IMR-90 (cell line): ENCODE measurements at regions not wholly inside any gene's neighbourhood (a gene's known extent, or its start where the extent isn't known, plus 50 kb on each side); places are given as distances from the start of the nearest gene placed in this dataset.

Experiments used
- ATAC-seq: fragments of 200-7000 bp; cut with Tn5 transposase; 2 replicates; pipeline ENCODE4 v1.9.1; 2020; ENCODE audit warnings: low read depth, mild to moderate bottlenecking, moderate library complexity
- BruUV-seq: library from RNA; stranded (reverse); fragments of 400-500 nt; replicated peaks from 2 replicates; lab custom pipeline; 2021; lab: Mats Ljungman, UMichigan
- CTCF ChIA-PET: fragments of 300-600 bp; formaldehyde crosslinking; extraction: SDS; loops from one replicate; lab custom pipeline; 2021; ENCODE audit warnings: antibody characterized with exemption; lab: Yijun Ruan, JAX
- POLR2A ChIA-PET: fragments of 300-600 bp; sonication (Branson Sonifier 250); formaldehyde crosslinking; loops from one replicate; lab custom pipeline; 2022; ENCODE audit warnings: antibody characterized with exemption; ENCODE audit not compliant: unreplicated experiment; lab: Charles Lee
- DNase-seq: peaks from one replicate; pipeline ENCODE4 v3.0.0; 2013
- H2AFZ ChIP-seq: replicated peaks from 2 replicates; pipeline ENCODE3; 2013; ENCODE audit warnings: low read length, mild to moderate bottlenecking; ENCODE audit not compliant: poor library complexity
- H2AK5ac ChIP-seq: 2 replicates; pipeline ENCODE4 v1.6.1; 2013; ENCODE audit warnings: low read depth, low read length, inconsistent platforms
- H2AK9ac ChIP-seq: replicated peaks from 2 replicates; pipeline ENCODE3; 2013; ENCODE audit warnings: mild to moderate bottlenecking, low read depth, low read length, moderate library complexity; ENCODE audit not compliant: poor library complexity
- H2BK120ac ChIP-seq: 2 replicates; pipeline ENCODE4 v1.6.1; 2013; ENCODE audit warnings: low read depth, low read length, inconsistent platforms
- H2BK15ac ChIP-seq: 3 replicates; pipeline ENCODE4 v1.6.1; 2013; ENCODE audit warnings: low read depth, low read length, inconsistent platforms
- H2BK20ac ChIP-seq: 2 replicates; pipeline ENCODE4 v1.6.1; 2013; ENCODE audit warnings: low read depth, mild to moderate bottlenecking, inconsistent platforms, low read length, moderate library complexity
- H2BK5ac ChIP-seq: 2 replicates; pipeline ENCODE4 v1.6.1; 2013; ENCODE audit warnings: mild to moderate bottlenecking, low read depth, low read length, inconsistent platforms; ENCODE audit not compliant: poor library complexity, severe bottlenecking
- H3K14ac ChIP-seq: replicated peaks from 2 replicates; pipeline ENCODE4 v1.6.1; 2013; ENCODE audit warnings: low read depth, low read length, inconsistent platforms
- H3K18ac ChIP-seq: 2 replicates; pipeline ENCODE4 v1.6.1; 2013; ENCODE audit warnings: low read depth, low read length, control low read depth
- H3K23ac ChIP-seq: 2 replicates; pipeline ENCODE4 v1.6.1; 2013; ENCODE audit warnings: low read depth, low read length, inconsistent platforms
- H3K27ac ChIP-seq: 2 replicates; pipeline ENCODE4 v1.5.1; 2013; ENCODE audit warnings: mild to moderate bottlenecking, control low read depth, low read length; ENCODE audit not compliant: insufficient read depth
- H3K27me3 ChIP-seq: 2 replicates; pipeline ENCODE4 v1.6.1; 2013; ENCODE audit warnings: low read length; ENCODE audit not compliant: control insufficient read depth, insufficient read depth
- H3K36me3 ChIP-seq: 2 replicates; pipeline ENCODE4 v1.6.1; 2013; ENCODE audit warnings: low read length, mixed read lengths; ENCODE audit not compliant: control insufficient read depth, insufficient read depth
- H3K4ac ChIP-seq: 2 replicates; pipeline ENCODE4 v1.6.1; 2013; ENCODE audit warnings: low read depth, low read length, inconsistent platforms
- H3K4me1 ChIP-seq: 2 replicates; pipeline ENCODE4 v1.6.1; 2013; ENCODE audit warnings: low read length, mixed read lengths; ENCODE audit not compliant: control insufficient read depth, insufficient read depth
- H3K4me2 ChIP-seq: 2 replicates; pipeline ENCODE4 v1.6.1; 2013; ENCODE audit warnings: low read depth, mild to moderate bottlenecking, control low read depth, low read length, moderate library complexity
- H3K4me3 ChIP-seq: 2 replicates; pipeline ENCODE4 v1.5.1; 2013; ENCODE audit warnings: low read depth, mild to moderate bottlenecking, control low read depth, low read length, moderate library complexity; ENCODE audit not compliant: insufficient read depth
- H3K56ac ChIP-seq: 2 replicates; pipeline ENCODE4 v1.6.1; 2013; ENCODE audit warnings: low read length, inconsistent platforms; ENCODE audit not compliant: insufficient read depth; ENCODE audit errors: extremely low read depth
- H3K79me1 ChIP-seq, 2 experiments: 2 replicates each; pipeline ENCODE4 v1.6.1; 2013; ENCODE audit warnings: low read length in 2 of 2, inconsistent platforms in 1 of 2, low read depth in 1 of 2
- H3K9ac ChIP-seq: 2 replicates; pipeline ENCODE4 v1.6.1; 2013; ENCODE audit warnings: low read depth, low read length, control low read depth
- H3K9me1 ChIP-seq: 2 replicates; pipeline ENCODE4 v1.6.1; 2013; ENCODE audit warnings: low read length, inconsistent platforms; ENCODE audit not compliant: insufficient read depth
- H3K9me3 ChIP-seq: 2 replicates; pipeline ENCODE4 v1.6.1; 2013; ENCODE audit warnings: low read length; ENCODE audit not compliant: control insufficient read depth, insufficient read depth
- H4K20me1 ChIP-seq: 2 replicates; pipeline ENCODE4 v1.6.1; 2013; ENCODE audit warnings: low read length, inconsistent platforms; ENCODE audit not compliant: insufficient read depth
- H4K5ac ChIP-seq: 2 replicates; pipeline ENCODE4 v1.6.1; 2013; ENCODE audit warnings: mild to moderate bottlenecking, low read depth, low read length, control low read depth
- H4K8ac ChIP-seq, 2 experiments: 2 replicates each; pipeline ENCODE4 v1.6.1; 2013; ENCODE audit warnings: low read depth in 2 of 2, low read length in 2 of 2, control low read depth in 1 of 2, inconsistent platforms in 1 of 2
- H4K91ac ChIP-seq: 2 replicates; pipeline ENCODE4 v1.6.1; 2013; ENCODE audit warnings: low read depth, low read length, inconsistent platforms; ENCODE audit not compliant: insufficient read depth
- CHD1 ChIP-seq: IDR thresholded peaks from 2 replicates; pipeline ENCODE4 v1.6.1; 2012; ENCODE audit warnings: low read depth, low read length, improper control_type of control experiment
- CTCF ChIP-seq: conservative IDR thresholded peaks from 2 replicates; pipeline ENCODE4 v1.5.1; 2012; ENCODE audit warnings: mild to moderate bottlenecking, low read depth, low read length, improper control_type of control experiment
- FOS ChIP-seq: fragments of 150-350 bp; IDR thresholded peaks from 2 replicates; pipeline ENCODE4 v1.6.1; 2016; ENCODE audit warnings: low read depth, low read length
- MAFK ChIP-seq: IDR thresholded peaks from 2 replicates; pipeline ENCODE4 v1.6.1; 2012; ENCODE audit warnings: low read depth, low read length, improper control_type of control experiment
- MAZ ChIP-seq: IDR thresholded peaks from 2 replicates; pipeline ENCODE4 v1.6.1; 2012; ENCODE audit warnings: low read depth, mild to moderate bottlenecking, low read length, improper control_type of control experiment, moderate library complexity, borderline replicate concordance
- NFE2L2 ChIP-seq: fragments of 150-350 bp; IDR thresholded peaks from 2 replicates; pipeline ENCODE4 v1.6.1; 2016; ENCODE audit warnings: low read depth, mild to moderate bottlenecking, low read length
- POLR2A ChIP-seq: IDR thresholded peaks from 2 replicates; pipeline ENCODE4 v1.6.1; 2012; ENCODE audit warnings: mild to moderate bottlenecking, low read depth, low read length
- RAD21 ChIP-seq: IDR thresholded peaks from 2 replicates; pipeline ENCODE4 v1.6.1; 2012; ENCODE audit warnings: low read length, improper control_type of control experiment
- RCOR1 ChIP-seq: IDR thresholded peaks from 2 replicates; pipeline ENCODE4 v1.6.1; 2012; ENCODE audit warnings: mild to moderate bottlenecking, low read length, improper control_type of control experiment; ENCODE audit not compliant: insufficient replicate concordance
- RFX5 ChIP-seq: IDR thresholded peaks from 2 replicates; pipeline ENCODE4 v1.8.0; 2012; ENCODE audit warnings: low read depth, mild to moderate bottlenecking, low read length, moderate library complexity
- SMC3 ChIP-seq: fragments of 150-350 bp; IDR thresholded peaks from 2 replicates; pipeline ENCODE4 v1.6.1; 2016; ENCODE audit warnings: low read depth, mild to moderate bottlenecking, antibody characterized with exemption, low read length, moderate library complexity
- WGBS, 2 experiments: methylation state at CpG; one replicate each; pipeline versions ENCODE4 v1.1.5 to v1.1.7; 2013; ENCODE audit warnings: missing lambda C conversion rate in 2 of 2; ENCODE audit not compliant: insufficient read length in 1 of 2; ENCODE audit errors: extremely low coverage in 2 of 2; 5-methylcytosine and 5-hydroxymethylcytosine counted together
- dilution Hi-C: fragments of 300-500 bp; cut with HindIII; formaldehyde crosslinking; loops from one replicate; pipeline ENCODE4 v1.14.3; 2018; ENCODE audit warnings: low sequenced_read_pairs; ENCODE audit not compliant: unreplicated experiment
- in situ Hi-C: fragments of 300-500 bp; cut with MboI; formaldehyde crosslinking; loops from 3 replicates; pipeline ENCODE4 v1.14.3; 2019; ENCODE audit warnings: low sequenced_read_pairs, inconsistent platforms, mixed read lengths
- intact Hi-C: fragments of 100-400 bp; cut with micrococcal nuclease; formaldehyde crosslinking; loops from 2 replicates; pipeline ENCODE4 v1.10.0; 2022
- TF ChIP-seq, protein P1 (sequence below): fragments of 150-350 bp; IDR thresholded peaks from 2 replicates; pipeline ENCODE4 v1.6.1; 2017; ENCODE audit warnings: mild to moderate bottlenecking, antibody characterized with exemption, low read length, low read depth
- TF ChIP-seq, protein P2 (sequence below): fragments of 150-350 bp; IDR thresholded peaks from 2 replicates; pipeline ENCODE4 v1.6.1; 2016; ENCODE audit warnings: low read depth, mild to moderate bottlenecking, low read length, moderate library complexity, borderline replicate concordance

- Histone ChIP-seq H3K27me3 (peaks cover 3% of the 10 kb centered on the region; the same call in 1 of the 2 replicates), H3K4me3 (no peak overlapping the region), H3K4ac (no peak overlapping the region), H3K56ac (no peak overlapping the region), H2BK15ac (no peak overlapping the region), H3K9ac (no peak overlapping the region), H2BK120ac (no peak overlapping the region), H3K4me2 (no peak overlapping the region), H4K91ac (no peak overlapping the region), H4K5ac (no peak overlapping the region), H2AFZ (no peak overlapping the region), H2BK20ac (no peak overlapping the region), H3K18ac (no peak overlapping the region), H3K14ac (no peak overlapping the region), H2AK5ac (no peak overlapping the region), H3K4me1 (no peaks in the 10 kb centered on the region), H4K8ac (no peak overlapping the region), H3K9me3 (no peaks in the 10 kb centered on the region), H3K27ac (no peak overlapping the region), H2BK5ac (no peak overlapping the region), H3K23ac (no peak overlapping the region), H3K79me1 (no peaks in the 10 kb centered on the region), H3K36me3 (no peaks in the 10 kb centered on the region), H4K20me1 (no peaks in the 10 kb centered on the region), H3K9me1 (no peaks in the 10 kb centered on the region), H2AK9ac (no peak overlapping the region)
- ATAC-seq = no peak
- intact Hi-C loops (no loop called here), dilution Hi-C loops (no loop called here), in situ Hi-C loops (no loop called here)
- CTCF ChIA-PET = no interaction called here
- TF ChIP-seq, protein P1, sequence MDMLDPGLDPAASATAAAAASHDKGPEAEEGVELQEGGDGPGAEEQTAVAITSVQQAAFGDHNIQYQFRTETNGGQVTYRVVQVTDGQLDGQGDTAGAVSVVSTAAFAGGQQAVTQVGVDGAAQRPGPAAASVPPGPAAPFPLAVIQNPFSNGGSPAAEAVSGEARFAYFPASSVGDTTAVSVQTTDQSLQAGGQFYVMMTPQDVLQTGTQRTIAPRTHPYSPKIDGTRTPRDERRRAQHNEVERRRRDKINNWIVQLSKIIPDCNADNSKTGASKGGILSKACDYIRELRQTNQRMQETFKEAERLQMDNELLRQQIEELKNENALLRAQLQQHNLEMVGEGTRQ = no peak
- TF ChIP-seq POLR2A (no peak), SMC3 (no peak), RFX5 (no peak), FOS (no peak), MAFK (no peak), RCOR1 (no peak), CHD1 (no peak), CTCF (no peak), NFE2L2 (no peak), MAZ (no peak), RAD21 (no peak)
- TF ChIP-seq, protein P2, sequence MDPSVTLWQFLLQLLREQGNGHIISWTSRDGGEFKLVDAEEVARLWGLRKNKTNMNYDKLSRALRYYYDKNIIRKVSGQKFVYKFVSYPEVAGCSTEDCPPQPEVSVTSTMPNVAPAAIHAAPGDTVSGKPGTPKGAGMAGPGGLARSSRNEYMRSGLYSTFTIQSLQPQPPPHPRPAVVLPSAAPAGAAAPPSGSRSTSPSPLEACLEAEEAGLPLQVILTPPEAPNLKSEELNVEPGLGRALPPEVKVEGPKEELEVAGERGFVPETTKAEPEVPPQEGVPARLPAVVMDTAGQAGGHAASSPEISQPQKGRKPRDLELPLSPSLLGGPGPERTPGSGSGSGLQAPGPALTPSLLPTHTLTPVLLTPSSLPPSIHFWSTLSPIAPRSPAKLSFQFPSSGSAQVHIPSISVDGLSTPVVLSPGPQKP = no peak
- POLR2A ChIA-PET = no interaction called here
- DNase-seq = no peak
- WGBS, 2 experiments = no CpG with 5 or more reads among the region's 2 CpGs
- no TSS peak for BruUV-seq
Measured at GRCh38 chr15:79779746-79780145, 117.1 kb downstream of the MTHFS start.
